Fibroblast of skin of scalp (primary cell): ENCODE measurements at regions not wholly inside any gene's neighbourhood (a gene's known extent, or its start where the extent isn't known, plus 50 kb on each side); places are given as distances from the start of the nearest gene placed in this dataset.
A peak's percentile ranks its signal among the peaks of the same experiment; 100 is the strongest.

Experiments
- DNase-seq: peaks from one replicate; pipeline ENCODE4 v3.0.0-alpha.2; 2013

GRCh38 chr1:163257763-163258162 lies 55.0 kb upstream of the RGS5 start:
- no peak for DNase-seq

- no peak for DNase-seq
Measured at GRCh38 chr1:163258181-163258580, 55.5 kb upstream of the RGS5 start.

- no peak for DNase-seq
Measured at GRCh38 chr1:163263818-163264655, 57.7 kb upstream of the NUF2 start.

- DNase-seq, result no peak
Measured at GRCh38 chr1:163265547-163265946, 56.2 kb upstream of the NUF2 start.

GRCh38 chr1:163267962-163268361 lies 53.8 kb upstream of the NUF2 start:
- peak; percentile 31 for DNase-seq

- DNase-seq, result peak; percentile 19
Measured at GRCh38 chr1:163271535-163271934, 50.2 kb upstream of the NUF2 start.
